SK-N-SH treated with all-trans-retinoic acid at 6 μM for 48 hours (cell line): ENCODE measurements at regions not wholly inside any gene's neighbourhood (a gene's known extent, or its start where the extent isn't known, plus 50 kb on each side); places are given as distances from the start of the nearest gene placed in this dataset.

Experiments used
- ARNTL ChIP-seq: fragments of 450-650 bp; formaldehyde crosslinking; IDR thresholded peaks from 2 replicates; pipeline ENCODE4 v1.5.0; 2020; ENCODE audit warnings: low read depth, mild to moderate bottlenecking, moderate library complexity, borderline replicate concordance
- OSR1 ChIP-seq: fragments of 250-450 bp; sonication (Bioruptor Pico); IDR thresholded peaks from 2 replicates; pipeline ENCODE4 v1.8.0; 2022; ENCODE audit warnings: moderate library complexity, mild to moderate bottlenecking, inconsistent platforms
- SNAI2 ChIP-seq: fragments of 250-450 bp; sonication (Bioruptor Pico); IDR thresholded peaks from 2 replicates; pipeline ENCODE4 v1.5.0; 2020; ENCODE audit warnings: mild to moderate bottlenecking, moderate library complexity
- ZFP30 ChIP-seq: fragments of 450-650 bp; formaldehyde crosslinking; IDR thresholded peaks from 2 replicates; pipeline ENCODE4 v1.5.0; 2022; ENCODE audit warnings: mild to moderate bottlenecking, moderate library complexity

DNA sequence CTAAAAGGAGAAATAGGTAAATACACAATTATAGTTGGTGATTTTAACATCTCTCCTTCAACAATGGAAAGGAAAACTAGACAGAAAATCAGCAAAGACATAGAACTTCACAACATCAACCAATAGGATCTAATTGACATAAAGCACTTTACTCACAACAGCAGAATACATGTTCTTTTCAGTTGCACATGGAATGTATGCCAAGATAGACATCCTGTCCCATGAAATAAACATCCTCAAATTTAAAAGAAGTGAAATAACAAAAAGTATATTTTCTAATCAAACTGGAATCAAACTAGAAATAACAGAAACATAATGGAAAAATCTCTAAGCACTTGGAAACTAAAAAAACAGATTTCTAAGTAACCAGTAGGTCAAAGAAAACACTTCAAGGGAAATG lies 296.2 kb upstream of the RGS6 start:
- TF ChIP-seq ZFP30 (no peak), SNAI2 (CRISPR knock-in tag) (no peak), OSR1 (CRISPR knock-in tag) (no peak), ARNTL (CRISPR knock-in tag) (no peak)
